ENCODE measurements at regions not wholly inside any gene's neighbourhood (a gene's known extent, or its start where the extent isn't known, plus 50 kb on each side); places are given as distances from the start of the nearest gene placed in this dataset.

- DNase-seq: no peak
Observed at GRCh38 chr6:10235344-10235743, 179.5 kb downstream of the TFAP2A start.

DNA sequence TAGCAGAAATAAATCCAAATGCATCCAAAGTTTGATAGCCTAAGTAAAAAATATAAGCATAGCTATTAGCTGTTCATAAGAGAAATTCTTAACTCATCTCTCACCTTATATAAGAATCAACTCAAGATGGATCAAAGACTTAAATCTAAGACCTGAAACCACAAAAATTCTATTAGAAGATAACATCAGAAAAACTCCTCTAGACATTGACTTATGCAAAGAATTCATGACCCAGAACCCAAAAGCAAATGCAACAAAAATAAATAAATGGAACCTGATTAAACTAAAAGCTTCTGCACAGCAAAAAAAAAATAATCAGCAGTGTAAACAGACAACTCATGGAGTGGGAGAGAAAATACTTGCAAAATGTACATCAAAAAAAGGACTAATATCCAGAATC lies 184.3 kb downstream of the TFAP2A start:
- DNase-seq: no peak

DNA sequence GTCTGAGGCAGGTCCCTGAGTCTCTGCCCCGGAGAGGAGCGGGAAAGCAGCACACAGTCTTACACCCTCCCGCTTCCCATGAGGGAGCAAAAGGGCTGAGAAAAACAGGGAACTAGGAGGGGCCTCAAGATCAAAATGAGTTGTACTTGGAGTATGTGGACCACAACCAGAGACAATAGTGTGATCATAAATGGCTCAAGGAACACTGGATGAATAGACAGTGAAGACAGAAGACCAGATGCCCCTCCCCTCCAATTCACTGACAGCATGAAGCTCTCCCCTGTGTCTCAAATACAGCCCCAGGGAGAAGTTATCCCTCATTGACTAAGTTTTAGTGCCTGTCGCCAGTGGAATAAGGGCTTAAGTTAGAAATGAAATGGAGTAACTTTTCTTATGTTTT lies 191.0 kb downstream of the TFAP2A start:
- DNase-seq: no peak

DNA sequence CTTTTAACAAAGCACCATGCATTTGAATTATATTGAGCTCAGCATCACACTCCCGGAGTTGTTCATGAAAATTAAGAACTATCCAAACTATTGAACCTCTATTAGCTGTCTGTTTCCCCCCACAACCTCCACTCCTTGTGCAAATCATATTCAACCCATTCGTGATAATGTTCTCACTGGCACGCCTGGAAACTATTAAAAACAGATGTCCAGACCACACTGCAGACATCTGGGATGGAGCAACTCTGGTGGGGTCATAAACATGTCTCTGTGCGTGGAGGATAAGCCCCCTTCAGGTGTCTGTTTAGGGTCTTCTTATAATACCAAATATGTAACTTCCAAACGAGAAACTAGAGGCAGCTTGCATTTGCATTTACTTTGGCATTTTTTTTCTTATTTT lies 193.7 kb downstream of the TFAP2A start:
- no peak for DNase-seq

- DNase-seq: no peak
Observed at GRCh38 chr6:10219510-10219909, 195.4 kb downstream of the TFAP2A start.

DNA sequence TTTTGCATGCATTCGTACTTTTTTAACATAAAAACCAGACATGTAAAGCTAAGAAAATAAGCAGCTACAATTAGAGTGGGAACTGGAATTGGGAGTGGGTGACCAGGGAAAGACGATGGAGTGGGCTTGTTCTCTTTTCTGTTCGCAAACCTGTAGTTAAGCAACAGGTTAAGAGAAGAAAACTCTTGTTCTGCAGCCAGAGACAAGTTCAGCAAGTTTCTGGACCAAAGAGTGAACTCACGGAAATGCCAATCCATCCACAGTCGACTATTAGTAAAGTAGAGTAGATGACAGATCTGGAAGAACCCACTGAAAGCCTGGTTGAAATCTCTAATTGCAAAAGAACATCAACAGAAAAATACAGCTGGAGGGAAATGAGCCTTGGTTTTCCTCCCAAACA lies 197.8 kb downstream of the TFAP2A start:
- DNase-seq: no peak

DNA sequence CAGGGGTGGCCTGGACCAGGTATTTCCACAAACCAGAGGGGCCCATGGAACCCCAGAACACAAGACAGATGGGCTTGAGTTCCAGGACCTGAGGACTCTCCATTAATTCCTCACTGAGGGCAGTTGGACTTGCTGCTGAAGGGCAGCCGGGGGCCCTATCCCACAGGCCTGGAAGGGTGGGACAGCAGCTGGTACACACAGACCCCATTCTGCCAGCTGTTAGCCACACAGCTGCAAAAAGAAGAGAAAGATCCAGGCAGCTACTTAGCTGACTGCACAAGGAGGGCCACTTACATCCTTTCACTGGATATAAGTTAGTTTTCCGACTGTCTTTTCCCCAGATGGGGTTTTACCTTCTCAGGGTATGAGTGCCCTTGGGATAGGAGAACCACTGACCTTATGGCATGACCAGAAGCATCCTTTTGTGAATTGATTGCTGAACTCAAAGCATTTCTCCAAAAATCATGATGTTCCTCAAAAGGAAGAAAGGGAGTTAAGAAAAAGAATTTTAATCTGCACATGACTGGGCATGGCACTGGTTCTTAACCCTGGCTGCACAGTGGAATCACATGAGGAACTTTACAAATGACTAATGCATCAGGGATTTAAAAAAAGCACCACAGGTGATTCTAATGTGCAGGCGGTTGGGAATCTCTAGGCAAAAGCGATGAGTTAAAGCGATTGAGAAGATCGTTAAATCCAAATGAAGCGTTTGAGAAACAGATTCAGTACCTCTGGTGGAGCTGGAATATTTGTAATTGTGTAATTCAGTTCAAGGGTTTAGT lies 199.4 kb downstream of the TFAP2A start:
- DNase-seq: no peak

- no peak for DNase-seq
Observed at GRCh38 chr6:10210052-10210451, 204.8 kb downstream of the TFAP2A start.

GRCh38 chr6:10205892-10206291 lies 209.0 kb downstream of the TFAP2A start:
- no peak for DNase-seq

- no peak for DNase-seq
Observed at GRCh38 chr6:10205120-10205519, 209.8 kb downstream of the TFAP2A start.

DNA sequence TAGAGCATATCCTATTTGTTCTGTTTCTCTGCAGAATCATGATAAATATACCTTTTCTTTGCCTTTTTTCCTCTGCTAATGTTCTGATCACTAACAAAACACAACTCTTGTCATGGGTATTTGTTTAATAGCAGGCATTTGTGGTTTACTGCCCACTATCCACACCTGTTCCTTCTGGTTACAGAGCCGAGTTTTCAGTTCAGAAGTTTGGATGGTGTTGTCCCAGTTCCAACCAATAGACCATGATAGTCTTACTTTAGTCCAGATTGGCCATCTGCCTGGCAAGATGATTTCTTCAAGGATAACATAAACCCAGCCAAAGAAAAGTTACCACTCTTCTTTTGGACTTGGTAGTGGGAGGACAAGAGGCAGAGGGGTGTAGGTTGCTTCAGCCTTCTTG lies 211.2 kb downstream of the TFAP2A start:
- DNase-seq: no peak

- DNase-seq: no peak
Observed at GRCh38 chr6:10202581-10202980, 212.3 kb downstream of the TFAP2A start.

GRCh38 chr6:10201606-10202510 lies 213.0 kb downstream of the TFAP2A start:
- no peak for DNase-seq

- no peak for DNase-seq
Observed at GRCh38 chr6:10196090-10196489, 218.8 kb downstream of the TFAP2A start.

GRCh38 chr6:10194816-10195672 lies 219.8 kb downstream of the TFAP2A start:
- no peak for DNase-seq

GRCh38 chr6:10193321-10193720 lies 221.6 kb downstream of the TFAP2A start:
- no peak for DNase-seq

DNA sequence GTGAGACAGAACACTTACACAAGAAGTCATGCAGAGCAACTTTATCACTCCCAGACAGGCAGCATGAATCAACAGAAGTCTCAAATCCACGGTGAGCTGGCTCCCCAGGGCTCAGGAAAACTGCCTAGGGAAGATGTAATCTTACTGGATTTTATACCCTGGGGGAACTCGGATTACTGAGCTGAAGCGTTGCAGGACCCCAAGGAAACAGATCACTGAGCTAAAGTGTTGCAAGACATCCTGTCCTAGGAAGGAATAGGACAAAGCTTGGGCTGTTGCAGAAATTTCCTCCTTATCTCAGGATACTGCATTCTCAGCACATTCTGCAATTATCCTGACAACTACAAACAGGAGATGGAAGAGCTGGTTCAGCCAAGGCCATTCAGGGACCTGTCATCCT lies 224.8 kb downstream of the TFAP2A start:
- DNase-seq: no peak

DNA sequence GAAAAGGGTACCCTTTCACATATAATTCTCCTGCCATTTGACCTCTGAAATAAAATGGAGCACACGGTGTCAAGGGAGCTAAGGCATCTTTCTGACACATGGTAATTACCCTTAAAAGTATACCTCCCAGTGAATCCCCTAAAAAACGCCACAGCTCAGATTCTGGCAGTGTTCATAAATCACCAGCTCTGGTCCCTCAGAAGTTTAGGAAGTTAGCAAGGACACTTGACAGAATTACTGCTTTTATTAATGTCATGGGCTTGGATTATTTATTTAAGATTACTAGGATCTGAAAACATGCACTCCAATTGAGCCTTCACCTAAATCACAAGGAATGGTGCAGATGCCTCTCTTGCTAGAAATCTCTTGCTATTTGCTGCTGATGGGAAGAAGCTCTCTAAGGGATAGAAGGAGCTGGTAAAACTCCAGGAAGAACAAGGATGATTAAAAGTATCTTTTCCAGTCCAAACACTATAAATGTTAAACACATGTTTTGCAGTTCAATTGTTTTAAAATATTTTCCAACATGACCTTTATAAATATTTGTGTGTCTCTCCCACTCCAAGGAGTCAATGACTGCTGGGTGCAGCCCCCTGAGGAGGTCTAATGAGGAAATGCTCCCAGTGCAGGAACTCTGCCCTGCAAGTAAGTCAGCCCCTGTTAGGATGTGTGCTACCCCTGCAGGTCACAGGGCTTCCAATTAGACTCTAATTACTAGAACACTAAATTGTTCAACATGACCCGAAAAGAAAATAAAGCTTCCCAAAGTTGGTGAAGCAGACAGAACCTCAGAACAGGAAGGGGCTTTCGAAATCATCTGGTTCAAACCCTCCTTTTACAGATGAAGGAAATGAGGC lies 230.3 kb downstream of the TFAP2A start:
- no peak for DNase-seq

GRCh38 chr6:10180138-10181074 lies 234.5 kb downstream of the TFAP2A start:
- DNase-seq: no peak

GRCh38 chr6:10177704-10178103 lies 237.2 kb downstream of the TFAP2A start:
- DNase-seq: no peak

DNA sequence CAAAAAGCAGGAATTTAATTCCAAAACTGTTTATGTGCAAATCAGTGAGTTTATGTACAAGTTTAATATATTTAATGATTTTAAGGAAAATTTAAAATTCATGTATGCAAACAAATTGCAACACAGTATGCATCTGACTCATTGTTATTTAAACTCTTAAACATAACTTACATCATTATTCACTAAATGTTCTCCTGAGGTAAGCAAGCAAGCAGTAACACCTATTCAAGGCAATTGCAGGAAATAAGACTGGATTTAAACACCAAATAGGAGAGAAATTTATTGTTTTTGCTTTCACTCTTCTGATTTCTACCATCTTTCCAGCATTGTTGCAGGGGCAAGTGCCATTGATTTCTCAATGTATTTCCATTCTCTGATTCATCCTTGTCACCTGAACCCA lies 239.5 kb downstream of the TFAP2A start:
- DNase-seq: no peak

Data from stimulated activated CD4-positive, alpha-beta T cell treated with anti-CD3 and anti-CD28 coated beads, Interleukin-2, amount 100 ng/mL, for 48 hours (primary cell).